CD14-positive monocyte (primary cell): ENCODE measurements at regions not wholly inside any gene's neighbourhood (a gene's known extent, or its start where the extent isn't known, plus 50 kb on each side); places are given as distances from the start of the nearest gene placed in this dataset.

Experiments
- DNase-seq, 3 donors: peaks; one replicate each; pipeline ENCODE4 v3.0.0-alpha.2; 2011 to 2022
- H2AFZ ChIP-seq: 2 replicates; pipeline ENCODE4 v1.6.0; 2012; ENCODE audit warnings: mild to moderate bottlenecking, low read depth, low read length, inconsistent platforms; ENCODE audit not compliant: insufficient read depth, poor library complexity, severe bottlenecking
- H3K27ac ChIP-seq, 2 donors: 1 replicate in 1 of 2; 2 replicates in 1 of 2; pipeline ENCODE4 v1.5.1; 2012 to 2013; ENCODE audit warnings: low read length in 2 of 2, control low read depth in 1 of 2, inconsistent platforms in 1 of 2, low read depth in 1 of 2, mild to moderate bottlenecking in 1 of 2
- H3K27me3 ChIP-seq, 2 donors: one replicate each; pipeline versions ENCODE4 v1.6.0 to v1.6.1; 2011 to 2013; ENCODE audit warnings: low read length in 2 of 2; ENCODE audit not compliant: control insufficient read depth in 2 of 2, insufficient read depth in 2 of 2
- H3K36me3 ChIP-seq, 2 donors: replicated peaks in 1 of 2; 1 replicate in 1 of 2; 2 replicates in 1 of 2; pipeline versions ENCODE4 v1.5.1 to v1.6.1; 2012 to 2013; ENCODE audit warnings: low read length in 2 of 2, control low read depth in 1 of 2, inconsistent platforms in 1 of 2, mild to moderate bottlenecking in 1 of 2; ENCODE audit not compliant: insufficient read depth in 2 of 2, control insufficient read depth in 1 of 2
- H3K4me1 ChIP-seq, 2 donors: 1 replicate in 1 of 2; 2 replicates in 1 of 2; pipeline versions ENCODE4 v1.5.1 to v1.6.1; 2012 to 2013; ENCODE audit warnings: low read length in 2 of 2, control low read depth in 1 of 2, inconsistent platforms in 1 of 2, mild to moderate bottlenecking in 1 of 2, moderate library complexity in 1 of 2; ENCODE audit not compliant: insufficient read depth in 2 of 2, control insufficient read depth in 1 of 2
- H3K4me2 ChIP-seq: replicated peaks from 2 replicates; pipeline ENCODE3; 2012; ENCODE audit warnings: low read length, moderate library complexity, mild to moderate bottlenecking; ENCODE audit not compliant: poor library complexity, severe bottlenecking; ENCODE audit errors: extremely low read depth
- H3K4me3 ChIP-seq, 3 experiments: fragments of 200-600 bp in 1 of 3; sonication (generic) in 1 of 3; replicated peaks in 1 of 3; 1 replicate in 2 of 3; 2 replicates in 1 of 3; pipeline ENCODE4 v1.5.1; 2011 to 2013; ENCODE audit warnings: low read length in 3 of 3, mild to moderate bottlenecking in 3 of 3, control low read depth in 2 of 3, low read depth in 2 of 3, inconsistent platforms in 1 of 3, moderate library complexity in 1 of 3
- H3K79me2 ChIP-seq: 2 replicates; pipeline ENCODE4 v1.6.0; 2012; ENCODE audit warnings: mild to moderate bottlenecking, control low read depth, inconsistent platforms, low read length, moderate library complexity; ENCODE audit not compliant: insufficient read depth
- H3K9ac ChIP-seq: 2 replicates; pipeline ENCODE4 v1.6.0; 2017; ENCODE audit warnings: low read length, mild to moderate bottlenecking; ENCODE audit not compliant: insufficient read depth, poor library complexity, severe bottlenecking
- H3K9me3 ChIP-seq, 2 donors: replicated peaks in 1 of 2; 1 replicate in 1 of 2; 2 replicates in 1 of 2; pipeline versions ENCODE4 v1.5.1 to v1.6.1; 2012 to 2013; ENCODE audit warnings: low read length in 2 of 2, control low read depth in 1 of 2; ENCODE audit not compliant: control insufficient read depth in 1 of 2, insufficient read depth in 1 of 2
- H4K20me1 ChIP-seq: 2 replicates; pipeline ENCODE4 v1.6.0; 2012; ENCODE audit warnings: mild to moderate bottlenecking, low read length, control low read depth, moderate library complexity; ENCODE audit not compliant: insufficient read depth
- H3K27ac Mint-ChIP-seq, 7 donors: one replicate each; pipeline ENCODE4 v1.8.0; 2020; ENCODE audit warnings: mild to moderate bottlenecking in 7 of 7, mixed read lengths in 7 of 7, moderate library complexity in 6 of 7, inconsistent platforms in 2 of 7
- H3K27me3 Mint-ChIP-seq, 3 donors: one replicate each; pipeline ENCODE4 v1.8.0; 2021 to 2022; ENCODE audit warnings: low read depth in 3 of 3, mild to moderate bottlenecking in 3 of 3, mixed read lengths in 3 of 3, moderate library complexity in 3 of 3, inconsistent platforms in 1 of 3
- H3K36me3 Mint-ChIP-seq, 2 donors: one replicate each; pipeline ENCODE4 v1.8.0; 2020; ENCODE audit warnings: mixed read lengths in 2 of 2, inconsistent platforms in 1 of 2, mild to moderate bottlenecking in 1 of 2
- H3K4me1 Mint-ChIP-seq: one replicate; pipeline ENCODE4 v1.8.0; 2020; ENCODE audit warnings: mild to moderate bottlenecking, mixed read lengths
- H3K4me3 Mint-ChIP-seq, 2 donors: one replicate each; pipeline ENCODE4 v1.8.0; 2020; ENCODE audit warnings: mild to moderate bottlenecking in 2 of 2, mixed read lengths in 2 of 2, moderate library complexity in 1 of 2
- H3K9me3 Mint-ChIP-seq, 7 donors: one replicate each; pipeline ENCODE4 v1.8.0; 2020 to 2022; ENCODE audit warnings: mixed read lengths in 7 of 7, mild to moderate bottlenecking in 6 of 7, moderate library complexity in 6 of 7, inconsistent platforms in 2 of 7
- WGBS: methylation state at CpG from one replicate; pipeline ENCODE4 v1.1.5; 2013; ENCODE audit warnings: missing lambda C conversion rate; ENCODE audit not compliant: insufficient coverage; 5-methylcytosine and 5-hydroxymethylcytosine counted together
- intact Hi-C, 2 donors: fragments of 100-400 bp; cut with micrococcal nuclease; formaldehyde crosslinking; loops; one replicate each; pipeline versions ENCODE4 v1.15.0 to v1.15.1; 2023
- TF ChIP-seq, protein P1 (sequence below): fragments of 200-600 bp; IDR thresholded peaks from one replicate; pipeline ENCODE4 v1.8.0; 2022; ENCODE audit warnings: antibody characterized with exemption, mild to moderate bottlenecking

DNA sequence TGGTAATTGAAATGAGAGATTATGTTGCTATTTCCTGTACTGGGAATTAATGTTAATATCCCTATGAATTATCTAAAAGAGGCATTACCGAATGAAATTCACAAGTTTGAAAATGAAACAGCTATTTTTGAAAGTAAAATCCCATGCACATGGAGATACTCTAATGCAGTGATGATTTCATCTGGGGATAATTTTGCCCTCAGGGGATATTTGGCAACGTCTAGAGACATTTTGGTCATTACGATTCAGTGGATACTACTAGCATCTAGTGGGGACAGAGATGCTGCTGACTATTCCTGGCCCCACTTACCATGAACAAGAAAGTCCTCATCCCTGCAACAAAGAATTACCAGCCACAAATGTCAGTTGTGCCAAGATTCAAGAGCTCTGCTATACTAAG is 500.9 kb downstream of the EFNA5 start:
- no peaks in the 10 kb centered on the region for H3K4me1 Mint-ChIP-seq
- no peak overlapping the region for H3K4me3 Mint-ChIP-seq
- no peak for DNase-seq
- Histone ChIP-seq H3K79me2 (no peaks in the 10 kb centered on the region), H3K4me2 (no peak overlapping the region), H3K4me1 (no peaks in the 10 kb centered on the region), H3K36me3 (no peaks in the 10 kb centered on the region), H3K27ac (no peak overlapping the region), H2AFZ (no peak overlapping the region), H3K9ac (no peak overlapping the region), H4K20me1 (no peaks in the 10 kb centered on the region), H3K27me3 (no peaks in the 10 kb centered on the region), H3K9me3 (peaks cover 11 to 41% of the 10 kb centered on the region in 2 donors), H3K4me3 (no peak overlapping the region)
- no peaks in the 10 kb centered on the region for H3K36me3 Mint-ChIP-seq
- peaks cover 14 to 32% (median 21%) of the 10 kb centered on the region in 7 donors for H3K9me3 Mint-ChIP-seq
- H3K27me3 Mint-ChIP-seq: peaks cover 0 to 3% (median 2%) of the 10 kb centered on the region in 3 donors
- no peak overlapping the region for H3K27ac Mint-ChIP-seq
- TF ChIP-seq, protein P1, sequence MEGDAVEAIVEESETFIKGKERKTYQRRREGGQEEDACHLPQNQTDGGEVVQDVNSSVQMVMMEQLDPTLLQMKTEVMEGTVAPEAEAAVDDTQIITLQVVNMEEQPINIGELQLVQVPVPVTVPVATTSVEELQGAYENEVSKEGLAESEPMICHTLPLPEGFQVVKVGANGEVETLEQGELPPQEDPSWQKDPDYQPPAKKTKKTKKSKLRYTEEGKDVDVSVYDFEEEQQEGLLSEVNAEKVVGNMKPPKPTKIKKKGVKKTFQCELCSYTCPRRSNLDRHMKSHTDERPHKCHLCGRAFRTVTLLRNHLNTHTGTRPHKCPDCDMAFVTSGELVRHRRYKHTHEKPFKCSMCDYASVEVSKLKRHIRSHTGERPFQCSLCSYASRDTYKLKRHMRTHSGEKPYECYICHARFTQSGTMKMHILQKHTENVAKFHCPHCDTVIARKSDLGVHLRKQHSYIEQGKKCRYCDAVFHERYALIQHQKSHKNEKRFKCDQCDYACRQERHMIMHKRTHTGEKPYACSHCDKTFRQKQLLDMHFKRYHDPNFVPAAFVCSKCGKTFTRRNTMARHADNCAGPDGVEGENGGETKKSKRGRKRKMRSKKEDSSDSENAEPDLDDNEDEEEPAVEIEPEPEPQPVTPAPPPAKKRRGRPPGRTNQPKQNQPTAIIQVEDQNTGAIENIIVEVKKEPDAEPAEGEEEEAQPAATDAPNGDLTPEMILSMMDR: no peak
- intact Hi-C loops: no loop called here
- WGBS: no CpG with 5 or more reads among the region's 3 CpGs

DNA sequence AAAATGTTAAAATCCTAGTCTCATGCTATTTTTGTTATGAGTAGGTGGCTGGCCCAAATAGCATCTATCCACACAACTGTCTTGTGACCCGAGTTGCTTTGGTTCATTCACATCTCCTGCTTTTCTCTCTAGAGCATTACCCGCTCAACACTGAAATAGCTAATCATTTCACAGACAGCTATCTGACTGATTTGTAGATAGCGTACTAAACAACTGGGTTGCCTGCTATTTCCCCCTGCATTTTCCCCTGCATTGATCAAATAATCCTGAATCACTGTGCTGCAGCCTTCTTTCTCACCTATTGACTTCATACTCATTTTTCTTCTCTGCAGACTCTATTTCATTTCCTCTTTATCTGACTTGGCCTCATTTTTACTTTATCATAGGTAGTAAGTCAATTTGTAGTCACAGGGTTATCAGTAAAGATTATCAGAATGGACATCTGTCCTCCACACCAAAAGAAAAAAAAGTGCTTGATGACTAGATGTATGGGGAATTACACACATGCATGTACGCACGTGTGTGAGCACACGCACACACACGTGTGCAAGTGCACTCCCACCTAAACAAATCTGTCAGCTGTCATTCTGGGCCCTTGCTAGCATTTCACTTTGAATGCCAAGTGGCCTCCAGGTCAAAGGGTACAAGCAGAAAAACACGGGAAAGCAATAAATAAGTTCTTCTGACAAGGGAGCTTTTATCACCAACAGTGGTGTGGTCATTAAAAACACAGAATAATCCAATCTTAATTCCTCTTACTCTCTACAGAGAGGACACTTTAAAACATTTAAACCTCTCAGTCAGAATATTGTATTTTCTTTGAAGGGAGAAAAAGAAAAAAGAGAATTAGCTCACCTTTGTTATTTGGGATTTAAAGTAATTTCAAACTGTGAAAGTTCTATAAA is 501.6 kb downstream of the EFNA5 start:
- DNase-seq: no peak
- Histone ChIP-seq H2AFZ (no peak overlapping the region), H3K4me3 (no peak overlapping the region), H3K4me2 (no peak overlapping the region), H3K79me2 (no peaks in the 10 kb centered on the region), H3K9me3 (peaks cover 11 to 41% of the 10 kb centered on the region in 2 donors), H3K27ac (no peak overlapping the region), H3K9ac (no peak overlapping the region), H3K27me3 (no peaks in the 10 kb centered on the region), H4K20me1 (no peaks in the 10 kb centered on the region), H3K36me3 (no peaks in the 10 kb centered on the region), H3K4me1 (no peaks in the 10 kb centered on the region)
- Mint-ChIP-seq H3K4me1 (no peaks in the 10 kb centered on the region), H3K27ac (no peak overlapping the region), H3K9me3 (peaks cover 10 to 33% (median 19%) of the 10 kb centered on the region in 7 donors), H3K4me3 (no peak overlapping the region), H3K27me3 (peaks cover 0 to 3% (median 2%) of the 10 kb centered on the region in 3 donors), H3K36me3 (no peaks in the 10 kb centered on the region)
- WGBS: 95% methylated on average over 7 of the region's 8 CpGs
- intact Hi-C loops: no loop called here
- TF ChIP-seq, protein P1: no peak
